Right cardiac atrium (tissue), 5 donors: ENCODE measurements at regions not wholly inside any gene's neighbourhood (a gene's known extent, or its start where the extent isn't known, plus 50 kb on each side); places are given as distances from the start of the nearest gene placed in this dataset.
"Not testable (repeated sequence)": the region's sequence is repeated elsewhere in the genome, so short reads cannot be mapped to it uniquely, and the experiment has no call there.

Experiments used
- ATAC-seq, 2 donors: fragments of 200-7000 bp; cut with Tn5 transposase; one replicate each; pipeline versions ENCODE4 v1.8.0 to v1.9.1; 2020; ENCODE audit warnings: moderate library complexity in 2 of 2, mild to moderate bottlenecking in 1 of 2
- DNase-seq, 3 donors: peaks; one replicate each; pipeline ENCODE4 v3.0.0-alpha.2; 2020
- H3K27ac ChIP-seq: one replicate; pipeline ENCODE4 v1.5.1; 2013; ENCODE audit warnings: mild to moderate bottlenecking, low read length, control low read depth, moderate library complexity
- H3K27me3 ChIP-seq: one replicate; pipeline ENCODE4 v1.6.1; 2013; ENCODE audit not compliant: control insufficient read depth, insufficient read depth
- H3K4me1 ChIP-seq: one replicate; pipeline ENCODE4 v1.6.1; 2013; ENCODE audit warnings: low read length; ENCODE audit not compliant: control insufficient read depth, insufficient read depth
- H3K4me3 ChIP-seq: one replicate; pipeline ENCODE4 v1.5.1; 2013; ENCODE audit warnings: low read length, control low read depth
- H3K9me3 ChIP-seq: one replicate; pipeline ENCODE4 v1.6.1; 2013; ENCODE audit warnings: low read length; ENCODE audit not compliant: control insufficient read depth
- WGBS: extraction: QIAGEN DNeasy Blood & Tissue Kit; methylation state at CpG from one replicate; pipeline ENCODE4 v1.1.7; 2013; 5-methylcytosine and 5-hydroxymethylcytosine counted together
- intact Hi-C, 4 donors: fragments of 100-400 bp; cut with DNase I; formaldehyde crosslinking; loops; one replicate each; pipeline versions ENCODE4 v1.11.0 to v1.14.0; 2022 to 2023
- donor health status: healthy with polysubstance abuse.
- donor health status: DM: no; HTN: yes; CAD: no.
- donor health status: DM: no; HTN: no; CAD: no.
- donor health status: DM: no; HTN: yes; CAD: no; lungs with severe emphysema.
- donor health status: DM: yes; HTN: yes; CAD: no.

GRCh38 chr5:102668220-102668932 is 86.7 kb upstream of the PAM start:
- Histone ChIP-seq H3K9me3 (no peaks in the 10 kb centered on the region), H3K27me3 (no peaks in the 10 kb centered on the region), H3K4me1 (no peaks in the 10 kb centered on the region), H3K4me3 (no peak overlapping the region), H3K27ac (no peak overlapping the region)
- no peak for ATAC-seq
- 84% methylated on average over 3 of the region's 3 CpGs for WGBS
- DNase-seq: no peak
- intact Hi-C loops: no loop called here

- ATAC-seq: no peak
- intact Hi-C loops: no loop called here
- Histone ChIP-seq H3K9me3 (no peaks in the 10 kb centered on the region), H3K4me1 (no peaks in the 10 kb centered on the region), H3K27me3 (no peaks in the 10 kb centered on the region), H3K4me3 (no peak overlapping the region), H3K27ac (no peak overlapping the region)
- 76% methylated on average over 9 of the region's 9 CpGs for WGBS
- DNase-seq: peak in 1 of 3 donors; percentile 60
These were observed 84.8 kb upstream of the PAM start for GRCh38 chr5:102670224-102670836.

GRCh38 chr5:102671033-102671734 is 83.9 kb upstream of the PAM start:
- H3K4me1 ChIP-seq, H3K27me3 ChIP-seq, H3K4me3 ChIP-seq, H3K27ac ChIP-seq, intact Hi-C loops, H3K9me3 ChIP-seq, ATAC-seq: not testable (repeated sequence)
- peak in 1 of 3 donors; percentile 19 for DNase-seq
- 87% methylated on average over 29 of the region's 32 CpGs for WGBS

GRCh38 chr5:102678267-102679058 is 76.6 kb upstream of the PAM start:
- Histone ChIP-seq H3K4me3 (no peak overlapping the region), H3K27me3 (no peaks in the 10 kb centered on the region), H3K4me1 (no peaks in the 10 kb centered on the region), H3K9me3 (no peaks in the 10 kb centered on the region), H3K27ac (no peak overlapping the region)
- ATAC-seq (no peak), DNase-seq (no peak)
- WGBS: 73% methylated on average over 4 of the region's 4 CpGs
- intact Hi-C loops: no loop called here

- DNase-seq (peak; percentile 72 to 83 (median 74)), ATAC-seq (peak; percentile 77 to 86)
- WGBS: 55% methylated on average over 2 of the region's 2 CpGs
- H3K27ac ChIP-seq: no peak overlapping the region
- no peaks in the 10 kb centered on the region for H3K27me3 ChIP-seq
- no peaks in the 10 kb centered on the region for H3K4me1 ChIP-seq
- H3K9me3 ChIP-seq: no peaks in the 10 kb centered on the region
- intact Hi-C loops: loop anchor here in 1 of 4 donors (5.0 to 10.0 kb wide), 2 partner anchors 186 to 363 kb away; no protein-coding TSS in a partner anchor
- no peak overlapping the region for H3K4me3 ChIP-seq
These were observed 73.6 kb upstream of the PAM start for GRCh38 chr5:102681403-102681983.

- Histone ChIP-seq H3K4me3 (no peak overlapping the region), H3K27me3 (no peaks in the 10 kb centered on the region), H3K4me1 (no peaks in the 10 kb centered on the region), H3K27ac (no peak overlapping the region), H3K9me3 (no peaks in the 10 kb centered on the region)
- WGBS: 93% methylated on average over 2 of the region's 2 CpGs
- ATAC-seq (no peak), DNase-seq (no peak)
- intact Hi-C loops: loop anchor here in 1 of 4 donors (5.0 to 10.0 kb wide), 2 partner anchors 185 to 363 kb away; no protein-coding TSS in a partner anchor
These were observed 72.9 kb upstream of the PAM start for GRCh38 chr5:102682101-102682647.

GRCh38 chr5:102688076-102688475 is 67.0 kb upstream of the PAM start:
- WGBS: 94% methylated on average over 7 of the region's 7 CpGs
- intact Hi-C loops: loop anchor here in 1 of 4 donors (10.0 kb wide), 1 partner anchor 357 kb away; no protein-coding TSS in a partner anchor
- H3K4me1 ChIP-seq: not testable (repeated sequence)

GRCh38 chr5:102688581-102689342 is 66.3 kb upstream of the PAM start:
- not testable (repeated sequence) for DNase-seq, H3K9me3 ChIP-seq, ATAC-seq, H3K4me3 ChIP-seq, H3K4me1 ChIP-seq, H3K27ac ChIP-seq, H3K27me3 ChIP-seq
- intact Hi-C loops: loop anchor here in 1 of 4 donors (10.0 kb wide), 1 partner anchor 356 kb away; no protein-coding TSS in a partner anchor
- WGBS: 92% methylated on average over 14 of the region's 14 CpGs

More at GRCh38 chr5:102688076-102688475, 67.0 kb upstream of the PAM start:
- ATAC-seq, H3K27me3 ChIP-seq, H3K4me3 ChIP-seq, H3K27ac ChIP-seq, DNase-seq, H3K9me3 ChIP-seq: not testable (repeated sequence)

- H3K4me3 ChIP-seq: no peak overlapping the region
- H3K9me3 ChIP-seq: no peaks in the 10 kb centered on the region
- no peak overlapping the region for H3K27ac ChIP-seq
- ATAC-seq (no peak), DNase-seq (no peak)
- 96% methylated on average over 2 of the region's 2 CpGs for WGBS
- H3K4me1 ChIP-seq: no peaks in the 10 kb centered on the region
- no peaks in the 10 kb centered on the region for H3K27me3 ChIP-seq
- intact Hi-C loops: no loop called here
These were observed 64.2 kb upstream of the PAM start for GRCh38 chr5:102690910-102691309.
